ENCODE measurements at regions not wholly inside any gene's neighbourhood (a gene's known extent, or its start where the extent isn't known, plus 50 kb on each side); places are given as distances from the start of the nearest gene placed in this dataset.
"Not testable (repeated sequence)": the region's sequence is repeated elsewhere in the genome, so short reads cannot be mapped to it uniquely, and the experiment has no call there.

- H3K9me3 Mint-ChIP-seq, result no peaks in the 10 kb centered on the region
- no peak overlapping the region for H3K27ac Mint-ChIP-seq
- no peak overlapping the region for H3K4me3 Mint-ChIP-seq
- H3K4me1 Mint-ChIP-seq, result no peaks in the 10 kb centered on the region
- no peaks in the 10 kb centered on the region for H3K27me3 Mint-ChIP-seq
- DNase-seq (no peak), ATAC-seq (no peak)
Measured at GRCh38 chr12:131269551-131269950, 315.8 kb downstream of the ADGRD1 start.

DNA sequence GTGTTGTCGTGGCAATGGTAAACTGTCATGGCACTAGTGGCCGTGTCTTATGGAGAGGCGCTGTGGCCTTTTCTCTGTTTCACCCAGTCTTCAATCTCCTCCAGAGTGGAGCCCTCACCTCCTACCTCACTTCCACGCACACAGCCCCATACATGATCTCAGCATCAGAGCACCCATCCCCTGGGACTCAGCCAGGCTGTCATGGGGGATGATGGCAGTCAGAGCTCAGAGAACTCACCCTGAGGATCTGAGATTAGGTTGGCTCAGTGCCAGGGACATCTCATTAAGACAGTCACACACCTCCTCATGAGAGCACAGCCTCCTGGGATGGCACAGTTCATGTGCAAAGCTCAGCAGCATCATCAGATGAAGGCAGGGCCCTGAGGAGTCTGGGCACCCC, 316.3 kb downstream of the ADGRD1 start:
- not testable (repeated sequence) for H3K4me3 Mint-ChIP-seq, H3K9me3 Mint-ChIP-seq, H3K27me3 Mint-ChIP-seq, H3K27ac Mint-ChIP-seq, ATAC-seq, H3K4me1 Mint-ChIP-seq, DNase-seq

GRCh38 chr12:131271724-131272123, 318.0 kb downstream of the ADGRD1 start:
- no peaks in the 10 kb centered on the region for H3K27me3 Mint-ChIP-seq
- no peak overlapping the region for H3K4me3 Mint-ChIP-seq
- H3K4me1 Mint-ChIP-seq, result no peaks in the 10 kb centered on the region
- ATAC-seq (no peak), DNase-seq (no peak)
- H3K9me3 Mint-ChIP-seq, result no peaks in the 10 kb centered on the region
- no peak overlapping the region for H3K27ac Mint-ChIP-seq

- H3K27ac Mint-ChIP-seq, ATAC-seq, H3K27me3 Mint-ChIP-seq, H3K4me3 Mint-ChIP-seq, H3K4me1 Mint-ChIP-seq, DNase-seq, H3K9me3 Mint-ChIP-seq: not testable (repeated sequence)
Measured at GRCh38 chr12:131272283-131272814, 318.6 kb downstream of the ADGRD1 start.

DNA sequence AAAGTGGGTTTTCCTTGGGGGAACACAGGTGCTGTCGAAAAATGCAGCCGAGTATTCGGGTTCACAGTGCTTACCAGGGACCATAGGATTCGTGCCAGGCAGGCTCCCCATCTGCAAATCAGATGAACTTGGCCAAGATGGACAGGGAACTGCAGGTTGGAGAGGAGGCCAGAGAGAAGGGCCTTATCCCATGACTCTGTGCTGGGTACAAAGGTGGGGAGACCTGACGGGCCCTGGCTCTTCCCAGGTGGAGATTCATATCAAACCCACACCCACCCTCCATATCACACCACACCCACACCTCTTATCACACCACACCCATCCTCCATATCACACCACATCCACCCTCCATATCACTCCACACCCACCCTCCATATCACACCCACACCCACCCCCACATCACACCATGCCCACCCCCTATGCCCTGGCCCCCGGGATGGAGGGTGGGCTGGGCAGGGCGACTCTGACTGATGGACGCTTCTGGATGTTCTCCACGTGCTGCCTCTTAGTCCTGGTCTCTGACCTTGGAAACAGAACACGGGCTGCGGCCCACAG, 319.7 kb downstream of the ADGRD1 start:
- Mint-ChIP-seq H3K27me3 (no peaks in the 10 kb centered on the region), H3K4me1 (no peaks in the 10 kb centered on the region), H3K4me3 (no peak overlapping the region), H3K9me3 (no peaks in the 10 kb centered on the region), H3K27ac (peak overlapping the region in 1 of 2 donors; percentile 67)
- ATAC-seq (peak; percentile 45), DNase-seq (no peak)

- ATAC-seq, result no peak
- no peaks in the 10 kb centered on the region for H3K9me3 Mint-ChIP-seq
- H3K27me3 Mint-ChIP-seq, result no peaks in the 10 kb centered on the region
- H3K4me3 Mint-ChIP-seq, result no peak overlapping the region
- no peaks in the 10 kb centered on the region for H3K4me1 Mint-ChIP-seq
- no peak for DNase-seq
- peak overlapping the region in 1 of 2 donors; percentile 73 for H3K27ac Mint-ChIP-seq
Measured at GRCh38 chr12:131274061-131274460, 320.4 kb downstream of the ADGRD1 start.

DNA sequence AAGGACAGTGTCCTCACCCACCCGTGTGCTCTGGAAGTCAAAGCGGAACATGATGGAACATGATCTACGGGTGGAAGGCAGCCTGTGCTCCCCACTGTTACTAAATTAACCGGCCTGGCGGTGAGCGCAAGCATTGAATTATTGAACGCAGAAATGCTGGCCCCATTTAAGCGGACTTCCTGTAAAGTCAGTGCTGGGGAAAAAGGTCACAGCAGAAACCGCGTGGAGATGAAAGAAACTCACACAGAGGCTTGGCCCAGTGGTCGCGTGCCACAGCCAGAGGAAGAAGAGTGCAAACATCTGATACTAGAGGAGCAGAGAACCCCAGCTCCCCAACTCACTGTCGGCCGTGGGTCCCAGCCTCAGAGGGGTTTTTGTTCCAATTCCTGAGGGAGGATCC, 321.2 kb downstream of the ADGRD1 start:
- no peak for DNase-seq
- Mint-ChIP-seq H3K4me3 (no peak overlapping the region), H3K9me3 (no peaks in the 10 kb centered on the region), H3K4me1 (no peaks in the 10 kb centered on the region), H3K27ac (no peak overlapping the region), H3K27me3 (no peaks in the 10 kb centered on the region)
- ATAC-seq, result no peak

DNA sequence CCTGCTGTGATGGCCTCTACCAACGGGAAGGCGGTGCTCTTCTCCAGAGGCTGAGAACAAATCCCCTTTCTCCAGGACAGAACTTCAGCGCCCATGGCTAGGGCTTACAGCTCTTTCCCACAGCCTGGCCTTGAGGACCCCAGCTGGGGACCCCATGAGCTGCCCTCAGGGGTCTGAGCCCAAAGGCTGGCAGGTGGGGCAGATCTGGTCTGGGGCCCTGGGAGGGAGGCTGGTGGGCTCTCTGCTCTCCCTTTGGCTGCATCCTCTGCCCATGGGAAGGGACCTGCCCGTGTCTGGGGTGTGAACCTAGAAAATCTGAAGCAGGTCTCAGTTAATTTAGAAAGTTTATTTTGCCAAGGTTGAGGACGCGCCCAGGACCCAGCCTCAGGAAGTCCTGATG, 322.1 kb downstream of the ADGRD1 start:
- Mint-ChIP-seq H3K4me1 (no peaks in the 10 kb centered on the region), H3K27me3 (no peaks in the 10 kb centered on the region), H3K27ac (no peak overlapping the region), H3K4me3 (no peak overlapping the region), H3K9me3 (no peaks in the 10 kb centered on the region)
- ATAC-seq, result no peak
- no peak for DNase-seq

DNA sequence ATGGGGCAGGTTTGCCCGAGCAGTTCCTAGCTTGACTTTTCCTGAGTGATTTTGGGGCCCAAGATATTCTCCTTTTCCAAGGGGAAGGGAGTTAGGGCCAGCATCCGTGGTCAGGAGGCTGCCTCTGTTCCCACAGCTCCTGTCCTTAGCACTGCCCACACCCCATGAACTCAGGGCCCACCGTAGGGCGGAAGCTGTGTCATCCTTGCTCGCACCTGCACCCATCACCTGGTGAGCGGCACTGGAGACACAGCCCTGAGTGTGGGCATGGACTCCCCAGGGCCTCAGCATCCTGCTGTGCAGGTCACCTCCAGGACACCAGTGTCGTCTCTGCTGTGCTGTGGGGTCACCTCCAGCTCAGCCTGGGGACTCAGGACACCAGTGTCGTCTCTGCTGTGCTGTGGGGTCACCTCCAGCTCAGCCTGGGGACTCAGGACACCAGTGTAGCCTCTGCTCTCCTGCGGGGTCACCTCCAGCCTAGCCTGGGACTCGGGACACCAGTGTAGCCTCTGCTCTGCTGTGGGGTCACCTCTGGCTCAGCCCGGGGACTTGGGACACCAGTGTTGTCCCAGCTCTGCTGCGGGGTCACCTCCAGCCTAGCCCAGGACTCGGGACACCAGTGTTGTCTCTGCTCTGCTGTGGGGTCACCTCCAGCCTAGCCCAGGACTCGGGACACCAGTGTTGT, 322.9 kb downstream of the ADGRD1 start:
- no peaks in the 10 kb centered on the region for H3K9me3 Mint-ChIP-seq
- H3K4me1 Mint-ChIP-seq, result no peaks in the 10 kb centered on the region
- ATAC-seq (no peak), DNase-seq (no peak)
- H3K27me3 Mint-ChIP-seq, result no peaks in the 10 kb centered on the region
- no peak overlapping the region for H3K27ac Mint-ChIP-seq
- H3K4me3 Mint-ChIP-seq, result no peak overlapping the region

GRCh38 chr12:131277186-131278091, 323.7 kb downstream of the ADGRD1 start:
- DNase-seq, H3K4me1 Mint-ChIP-seq, H3K4me3 Mint-ChIP-seq, H3K27ac Mint-ChIP-seq, H3K9me3 Mint-ChIP-seq, H3K27me3 Mint-ChIP-seq, ATAC-seq: not testable (repeated sequence)

DNA sequence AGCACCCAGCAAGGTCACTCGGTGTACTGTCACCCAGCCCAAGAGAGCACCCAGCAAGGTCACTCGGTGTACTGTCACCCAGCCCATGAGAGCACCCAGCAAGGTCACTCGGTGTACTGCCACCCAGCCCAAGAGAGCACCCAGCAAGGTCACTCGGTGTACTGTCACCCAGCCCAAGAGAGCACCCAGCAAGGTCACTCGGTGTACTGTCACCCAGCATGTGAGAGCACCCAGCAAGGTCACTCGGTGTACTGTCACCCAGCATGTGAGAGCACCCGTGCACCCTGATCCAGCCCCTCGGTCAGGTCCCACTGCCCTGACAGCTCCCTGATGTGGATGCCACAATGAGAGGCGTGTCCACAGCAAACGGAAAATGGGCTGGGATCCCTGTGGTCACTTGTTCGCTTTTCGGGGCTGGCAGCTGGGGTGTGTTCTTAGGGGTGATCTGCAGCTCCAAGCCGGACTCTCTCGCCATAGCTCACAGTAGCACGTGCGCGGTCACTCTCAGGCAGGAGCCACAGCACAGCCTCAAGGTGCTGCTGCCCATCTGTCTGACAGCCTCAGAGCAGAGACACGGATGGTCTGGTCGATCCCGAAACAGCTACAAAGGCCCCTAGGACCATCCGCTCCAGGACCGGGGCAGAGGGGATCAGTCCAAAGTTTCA, 324.9 kb downstream of the ADGRD1 start:
- not testable (repeated sequence) for H3K27ac Mint-ChIP-seq, DNase-seq, H3K4me1 Mint-ChIP-seq, ATAC-seq, H3K4me3 Mint-ChIP-seq, H3K9me3 Mint-ChIP-seq, H3K27me3 Mint-ChIP-seq

DNA sequence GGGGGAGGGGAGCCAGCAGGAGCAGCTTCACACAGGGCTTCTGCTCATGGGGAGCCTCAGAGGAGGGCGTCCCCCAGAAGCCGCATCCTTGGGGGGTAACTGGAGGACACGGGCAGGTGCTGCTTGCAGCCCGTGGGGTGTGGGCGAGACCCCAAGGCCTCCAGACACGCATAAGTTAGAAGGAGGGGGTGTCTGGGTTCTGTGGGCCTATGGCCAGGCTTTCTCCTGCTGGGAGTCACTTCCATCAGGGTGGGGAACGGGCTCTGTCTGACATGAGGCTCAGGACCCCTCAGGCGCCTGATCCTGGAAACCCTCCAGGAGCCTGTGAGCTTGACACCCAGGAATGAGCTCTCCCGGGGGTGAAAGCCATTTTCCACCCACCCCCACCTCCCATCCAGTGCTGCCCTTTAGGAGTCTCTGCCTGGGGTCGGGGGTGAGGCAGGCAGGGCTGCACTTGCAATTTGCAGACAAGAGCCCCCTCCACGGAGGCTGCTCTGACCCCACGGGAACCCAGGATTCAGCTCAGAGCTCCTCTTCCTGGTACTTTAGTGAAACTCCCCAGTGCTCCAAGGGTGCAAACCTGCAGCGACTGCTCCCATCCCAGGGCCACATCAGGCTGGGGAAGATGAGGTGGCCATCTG, 325.7 kb downstream of the ADGRD1 start:
- H3K4me3 Mint-ChIP-seq, result no peak overlapping the region
- ATAC-seq (no peak), DNase-seq (no peak)
- H3K27me3 Mint-ChIP-seq, result no peaks in the 10 kb centered on the region
- no peak overlapping the region for H3K27ac Mint-ChIP-seq
- no peaks in the 10 kb centered on the region for H3K9me3 Mint-ChIP-seq
- no peaks in the 10 kb centered on the region for H3K4me1 Mint-ChIP-seq

DNA sequence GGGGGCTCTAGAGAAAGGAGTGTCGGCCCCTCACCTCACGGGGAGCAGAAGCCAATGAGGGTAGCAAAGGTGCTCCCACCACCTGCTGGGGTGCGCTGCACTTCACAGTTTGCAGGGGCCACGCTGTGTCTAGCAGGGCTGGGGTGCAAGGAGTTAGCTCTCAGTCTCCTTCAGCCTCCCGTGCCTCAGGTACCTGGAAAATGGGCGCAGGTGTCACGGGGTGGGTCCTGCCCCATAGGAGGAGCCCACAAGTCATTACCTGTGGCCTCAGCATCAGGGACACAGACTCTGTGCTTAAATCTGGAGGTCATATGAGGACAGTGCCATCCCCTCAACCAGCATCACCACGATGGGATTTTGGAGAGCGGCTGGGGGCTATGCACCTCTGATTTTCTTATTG, 326.7 kb downstream of the ADGRD1 start:
- H3K4me3 Mint-ChIP-seq, result no peak overlapping the region
- H3K9me3 Mint-ChIP-seq, result no peaks in the 10 kb centered on the region
- H3K4me1 Mint-ChIP-seq, result no peaks in the 10 kb centered on the region
- H3K27me3 Mint-ChIP-seq, result no peaks in the 10 kb centered on the region
- ATAC-seq (no peak), DNase-seq (no peak)
- no peak overlapping the region for H3K27ac Mint-ChIP-seq

DNA sequence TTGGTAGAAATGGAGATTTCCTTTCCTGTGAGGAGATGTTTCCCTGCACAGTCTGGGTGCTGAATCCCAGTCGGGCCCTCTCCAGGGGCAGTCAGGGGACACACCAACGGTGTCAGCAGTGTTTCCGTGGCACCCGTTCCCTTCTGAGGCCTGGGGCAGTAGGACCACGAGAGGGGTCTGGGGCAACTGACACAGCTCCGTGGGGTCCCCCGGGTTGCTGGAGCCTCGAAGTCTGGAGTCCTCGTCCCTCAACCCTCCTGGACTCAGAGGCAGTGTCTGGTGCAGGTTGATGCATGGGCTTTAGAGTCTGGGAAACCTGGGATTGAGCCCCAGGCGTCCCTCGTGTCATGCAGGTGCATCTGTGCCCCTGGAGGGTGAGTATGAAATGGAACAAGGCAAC, 327.3 kb downstream of the ADGRD1 start:
- Mint-ChIP-seq H3K27me3 (no peaks in the 10 kb centered on the region), H3K4me1 (no peaks in the 10 kb centered on the region)
- no peak for ATAC-seq

More for the DNA sequence above, 327.3 kb downstream of the ADGRD1 start:
- H3K27ac Mint-ChIP-seq, result no peak overlapping the region
- H3K9me3 Mint-ChIP-seq, result no peaks in the 10 kb centered on the region
- H3K4me3 Mint-ChIP-seq, result no peak overlapping the region
- no peak for DNase-seq
